Hematopoietic multipotent progenitor cell treated with erythropoietin and hydrocortisone succinate and interleukin-3 and kit ligand, for 15 days (in vitro differentiated cells): ENCODE measurements at regions not wholly inside any gene's neighbourhood (a gene's known extent, or its start where the extent isn't known, plus 50 kb on each side); places are given as distances from the start of the nearest gene placed in this dataset.

ENCODE experiments used
- DNase-seq: peaks from one replicate; pipeline ENCODE4 v3.0.0-alpha.2; 2015; ENCODE audit warnings: low spot score

DNA sequence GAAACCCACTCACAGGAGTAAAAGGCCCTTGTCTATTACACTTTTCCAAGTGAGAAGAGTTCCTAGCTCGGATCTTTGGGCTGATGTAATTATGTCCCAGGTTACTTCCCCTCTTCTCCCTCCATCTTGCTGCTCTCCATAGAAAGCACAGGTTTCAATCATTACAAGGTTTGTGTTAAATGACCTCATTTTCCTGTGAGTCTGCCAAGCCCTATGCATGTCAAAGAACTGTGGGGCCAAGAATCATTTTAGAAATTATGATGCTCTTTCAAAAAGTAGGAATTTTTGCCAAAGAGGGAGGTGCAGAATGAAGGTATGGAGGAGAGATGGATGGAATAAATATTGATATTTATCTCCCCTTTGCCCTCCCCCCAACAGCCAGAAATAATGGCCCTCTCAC, 129.3 kb upstream of the TPM1 start:
- no peak for DNase-seq

DNA sequence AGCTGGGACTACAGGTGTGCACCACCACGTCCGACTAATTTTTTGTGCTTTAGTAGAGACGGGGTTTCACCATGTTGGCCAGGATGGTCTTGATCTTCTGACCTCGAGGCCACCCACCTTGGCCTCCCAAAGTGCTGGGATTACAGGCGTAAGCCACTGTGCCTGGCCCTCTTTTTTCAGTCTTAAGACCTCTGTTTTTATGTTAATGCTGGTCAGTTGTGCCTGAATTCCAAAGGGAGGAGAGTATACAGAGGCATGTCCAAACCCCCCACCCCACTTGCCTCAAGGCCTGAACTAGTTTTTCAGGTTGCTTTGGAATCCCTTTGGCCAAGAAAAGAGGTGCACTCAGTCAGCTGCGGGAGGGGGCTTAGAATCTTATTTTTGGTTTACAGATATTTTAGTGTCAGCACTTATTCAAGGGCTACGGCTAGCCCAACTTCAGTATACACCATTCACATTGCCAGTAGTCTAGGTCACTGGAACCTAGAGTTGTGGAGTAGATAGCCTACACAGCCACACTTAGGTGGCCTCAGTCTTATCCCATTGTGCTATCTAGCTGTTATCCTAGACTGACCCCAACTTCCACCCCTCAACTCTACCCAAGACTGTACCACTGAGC, 128.0 kb upstream of the TPM1 start:
- no peak for DNase-seq

DNA sequence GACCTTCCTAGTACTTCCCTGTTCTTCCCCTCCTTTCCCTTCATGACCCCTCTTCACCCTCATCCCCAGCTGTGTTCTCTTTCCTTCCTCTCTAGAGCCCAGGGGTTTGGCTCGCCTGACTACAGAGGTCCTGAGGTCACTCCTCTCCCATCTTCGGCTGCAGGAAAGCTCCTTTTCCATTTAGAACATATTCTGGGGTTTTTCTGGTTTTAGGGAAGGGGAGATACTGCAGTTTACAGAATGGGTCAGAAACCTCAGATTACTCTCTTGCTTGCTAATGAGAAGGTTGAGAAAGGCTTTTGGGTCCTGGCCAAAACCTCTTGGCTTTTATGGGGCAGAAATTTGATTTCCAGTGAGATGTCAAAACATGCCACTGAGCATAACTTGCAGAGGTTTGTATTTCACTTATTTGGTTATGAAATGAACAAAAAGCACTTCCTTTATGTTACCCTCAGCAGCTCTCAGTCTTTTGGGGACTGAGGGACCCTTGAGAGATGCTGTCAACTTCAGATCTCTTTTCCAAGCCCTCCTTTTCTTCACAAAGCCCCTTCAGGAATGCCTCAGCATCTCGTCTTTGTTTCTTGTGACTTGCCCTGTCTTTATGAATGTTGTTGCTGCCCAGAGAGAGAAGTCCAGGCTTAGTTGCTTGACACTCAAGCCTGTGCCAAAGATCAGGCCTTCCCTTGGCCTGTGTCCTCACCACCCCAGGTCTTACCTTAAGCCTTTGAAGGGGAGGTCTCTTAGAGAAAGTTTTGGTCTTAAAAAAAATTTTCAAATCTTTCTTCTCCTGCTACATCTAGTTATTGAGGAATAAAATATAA, 121.7 kb upstream of the TPM1 start:
- DNase-seq = no peak

DNA sequence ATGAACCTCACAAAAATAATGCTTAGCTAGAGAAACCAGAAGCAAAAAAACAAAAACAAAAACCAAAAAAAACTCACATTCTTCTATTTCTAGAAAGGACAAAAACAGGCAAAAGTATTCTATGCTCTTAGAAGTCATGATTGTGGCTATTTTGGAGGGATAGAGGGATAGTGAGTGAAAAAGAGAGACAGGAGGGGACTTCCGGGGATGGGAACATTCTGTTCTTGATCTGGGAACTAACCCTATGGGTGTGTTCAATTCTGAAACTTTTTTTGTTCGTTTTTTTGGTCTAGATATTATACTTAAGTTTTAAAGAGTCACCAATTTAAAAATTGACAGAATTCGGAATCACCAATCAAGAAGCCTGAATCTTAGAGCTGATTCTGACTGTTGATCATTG, 120.0 kb upstream of the TPM1 start:
- DNase-seq = no peak

DNA sequence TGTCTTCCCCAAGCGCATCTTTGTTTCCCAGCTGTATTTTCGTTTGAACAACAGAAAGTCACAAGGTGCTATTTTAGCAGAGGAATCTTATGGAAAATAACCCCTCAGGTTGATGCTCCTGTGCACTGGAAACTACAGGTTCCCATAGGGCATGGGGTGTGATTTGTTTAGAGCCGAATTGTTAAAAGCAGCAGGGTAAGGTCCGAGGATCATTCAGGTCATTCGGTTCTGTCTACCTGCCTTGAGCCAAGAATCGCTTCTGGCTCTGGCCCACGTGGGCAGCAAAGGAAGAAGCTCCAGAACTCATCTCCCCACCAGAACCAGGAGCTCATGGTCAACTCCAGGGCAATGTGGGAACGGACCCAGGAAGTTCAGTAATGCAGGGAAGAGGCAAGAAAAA, 116.7 kb upstream of the TPM1 start:
- no peak for DNase-seq

DNA sequence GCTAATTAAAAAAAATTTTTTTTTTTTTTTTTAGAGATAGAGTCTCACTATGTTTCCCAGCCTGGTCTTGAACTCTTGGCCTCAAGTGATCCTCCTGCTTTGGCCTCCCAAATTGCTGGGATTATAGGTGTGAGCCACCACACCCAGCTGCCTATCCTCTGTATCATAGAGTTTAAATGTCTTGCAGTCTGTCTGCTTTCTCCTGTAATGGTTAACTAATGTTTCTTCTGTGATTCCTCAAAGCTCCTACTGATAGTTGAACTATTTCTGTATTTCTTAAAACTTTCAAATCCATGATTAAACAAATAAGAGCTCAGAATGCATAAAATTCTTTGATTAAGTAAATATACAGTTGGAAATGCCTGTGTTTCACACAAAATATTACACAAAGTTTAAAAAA, 115.4 kb upstream of the TPM1 start:
- DNase-seq = no peak

DNA sequence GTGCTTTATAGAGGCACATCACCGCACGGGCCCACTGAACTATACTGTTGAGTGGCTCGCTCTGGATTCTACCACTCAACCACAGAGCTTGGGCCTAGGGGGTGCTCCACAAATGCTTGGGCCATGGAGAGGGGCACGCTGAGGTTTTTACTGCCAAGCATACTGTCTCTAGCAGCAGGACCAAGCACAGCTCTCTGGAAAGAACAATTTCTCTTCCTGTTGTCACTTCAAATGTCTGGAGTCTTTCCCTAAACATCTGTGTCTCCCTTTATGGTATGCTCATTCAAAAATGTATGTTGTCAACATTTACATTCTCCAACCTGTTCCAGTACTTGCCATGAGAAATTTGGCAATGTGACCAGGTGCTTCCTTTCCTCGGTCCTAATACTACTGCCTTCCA, 114.7 kb upstream of the TPM1 start:
- no peak for DNase-seq

DNA sequence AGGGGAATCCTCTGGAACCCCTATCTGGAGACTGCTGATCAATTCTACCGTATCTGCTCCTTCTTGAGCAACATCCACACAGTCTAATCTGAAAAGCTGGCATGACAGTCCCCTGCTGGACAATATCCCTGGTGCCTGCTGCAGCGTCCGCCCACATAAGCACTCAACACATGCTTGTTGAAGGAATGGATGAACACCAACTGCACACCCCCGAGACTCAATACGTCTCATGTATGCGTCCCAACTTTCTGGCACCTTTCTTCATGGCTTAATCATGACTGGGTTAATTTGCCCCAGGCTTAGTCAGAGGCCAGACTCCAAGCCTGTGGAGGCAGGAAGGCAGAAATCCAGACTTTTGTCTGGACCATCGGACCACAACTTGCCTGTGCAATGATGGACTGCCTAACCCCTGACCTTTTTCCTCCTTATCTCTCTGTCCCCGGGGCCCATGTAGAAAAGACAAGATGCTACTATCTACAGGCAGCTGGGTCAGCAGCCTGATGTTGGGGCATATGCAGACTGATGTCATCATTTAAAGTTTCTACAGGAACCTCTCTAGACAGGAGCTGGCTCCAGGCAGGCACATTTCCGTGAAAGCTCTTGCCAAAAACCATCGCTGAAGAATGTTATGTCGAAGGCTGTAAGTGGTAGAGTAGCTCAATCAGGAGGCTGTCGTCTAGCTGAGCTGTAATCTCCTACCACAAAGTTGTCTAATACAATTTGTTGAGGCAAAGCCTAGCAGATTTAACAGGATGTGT, 114.1 kb upstream of the TPM1 start:
- DNase-seq = no peak

DNA sequence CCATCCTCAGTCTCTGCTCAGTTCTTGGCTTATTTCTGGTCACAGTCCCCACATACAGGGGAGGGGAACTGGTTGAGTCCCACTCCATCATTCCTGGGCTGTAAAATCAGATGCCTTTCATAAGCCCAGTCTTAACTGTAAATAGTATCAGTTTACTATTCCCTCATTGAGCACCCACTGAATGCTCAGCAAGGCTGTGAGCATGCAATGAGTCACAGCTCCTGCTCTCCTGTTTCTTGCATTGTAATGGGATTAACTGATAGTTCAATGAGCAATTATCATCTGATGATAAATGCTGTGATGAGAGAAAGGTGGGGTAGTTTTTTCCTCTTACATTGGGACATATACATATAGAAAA, 113.6 kb upstream of the TPM1 start:
- no peak for DNase-seq

DNA sequence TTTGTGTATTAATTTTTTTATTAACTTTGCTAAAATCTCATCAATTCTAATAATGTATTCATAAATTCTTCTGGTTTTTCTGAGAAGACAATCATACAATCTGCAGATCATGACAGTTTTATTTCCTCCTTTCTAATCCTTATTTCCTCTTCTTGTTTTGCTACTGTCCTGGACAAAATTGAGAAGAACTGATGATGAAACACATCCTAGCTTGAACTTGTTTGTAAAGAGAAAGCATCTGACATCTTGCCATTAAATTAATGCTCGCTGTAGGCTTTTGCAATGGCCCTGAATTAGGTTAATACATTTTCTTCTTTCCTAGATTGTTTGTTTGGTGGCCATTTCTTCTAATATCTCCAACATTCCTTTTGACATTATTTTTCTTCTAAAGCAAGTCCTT, 110.9 kb upstream of the TPM1 start:
- no peak for DNase-seq

DNA sequence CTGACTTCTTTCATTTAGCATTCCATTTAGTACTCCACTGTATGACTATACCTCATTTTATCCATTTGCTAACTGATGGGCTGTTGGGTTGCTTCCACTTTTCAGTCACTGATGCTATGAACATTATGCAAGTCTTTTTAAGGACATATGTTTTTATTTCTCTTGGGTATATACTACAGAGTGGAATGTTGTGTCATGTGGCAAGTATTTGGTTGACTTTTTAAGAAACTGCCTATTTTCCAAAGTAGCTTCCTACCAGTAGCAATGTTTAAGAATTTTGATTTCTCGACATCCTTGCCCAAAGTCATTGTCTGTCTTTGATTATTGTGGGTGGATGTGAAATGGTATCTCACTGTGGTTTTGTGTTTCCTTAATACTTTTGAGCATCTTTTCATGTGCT, 110.1 kb upstream of the TPM1 start:
- DNase-seq = no peak

DNA sequence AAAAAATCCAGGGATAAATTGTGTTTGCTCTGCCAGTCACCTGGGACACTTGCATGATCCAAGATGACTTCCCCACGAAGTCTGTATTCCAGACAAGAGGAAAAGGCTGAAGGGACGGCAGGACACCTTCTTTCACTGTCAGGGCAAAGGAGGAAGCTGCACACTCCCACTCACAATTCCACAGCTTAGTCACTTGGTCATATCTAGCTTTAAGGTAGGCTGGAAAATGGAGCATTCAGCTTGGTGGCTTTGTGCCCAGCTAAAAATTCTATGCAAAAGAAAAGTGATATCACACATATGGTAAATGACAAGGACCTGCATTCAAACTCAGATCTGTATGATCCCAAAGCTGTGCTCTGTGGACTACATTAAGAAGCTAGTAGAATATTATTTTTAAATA, 109.2 kb upstream of the TPM1 start:
- no peak for DNase-seq

DNA sequence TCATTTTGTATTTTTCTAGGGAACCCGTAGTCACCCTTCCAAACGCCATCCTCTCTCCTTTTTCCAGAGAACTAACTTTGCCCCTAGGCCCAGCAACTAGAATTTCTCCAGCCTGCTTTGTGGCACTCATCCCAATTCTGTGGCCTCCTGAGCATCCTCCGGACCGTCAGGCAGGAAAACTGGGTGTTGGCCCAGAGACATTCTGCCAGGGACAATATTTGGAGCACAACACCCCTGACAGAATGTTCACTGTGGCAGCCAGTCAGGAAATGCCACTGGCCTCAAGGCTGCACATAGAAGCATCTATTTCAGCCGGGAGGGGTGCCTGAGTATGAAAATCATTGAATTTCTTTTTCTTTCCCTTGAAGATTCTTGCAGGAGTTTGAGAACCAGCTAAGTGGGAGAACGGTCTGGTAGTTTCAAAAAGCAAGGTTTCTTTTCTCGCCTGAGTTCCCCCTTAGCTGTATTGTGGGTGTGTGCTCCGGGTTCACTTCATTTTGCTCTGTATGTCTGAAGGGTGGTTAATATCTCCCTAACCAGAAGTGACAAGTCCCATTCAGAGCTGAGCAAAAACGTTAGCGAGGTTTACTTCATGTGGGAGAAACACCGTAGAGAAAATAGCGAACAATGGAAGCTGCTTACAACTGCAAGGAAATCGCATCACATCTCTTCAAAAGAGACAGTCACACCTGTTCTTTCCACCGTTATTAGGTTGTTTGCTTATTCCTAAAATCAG, 108.1 kb upstream of the TPM1 start:
- no peak for DNase-seq

DNA sequence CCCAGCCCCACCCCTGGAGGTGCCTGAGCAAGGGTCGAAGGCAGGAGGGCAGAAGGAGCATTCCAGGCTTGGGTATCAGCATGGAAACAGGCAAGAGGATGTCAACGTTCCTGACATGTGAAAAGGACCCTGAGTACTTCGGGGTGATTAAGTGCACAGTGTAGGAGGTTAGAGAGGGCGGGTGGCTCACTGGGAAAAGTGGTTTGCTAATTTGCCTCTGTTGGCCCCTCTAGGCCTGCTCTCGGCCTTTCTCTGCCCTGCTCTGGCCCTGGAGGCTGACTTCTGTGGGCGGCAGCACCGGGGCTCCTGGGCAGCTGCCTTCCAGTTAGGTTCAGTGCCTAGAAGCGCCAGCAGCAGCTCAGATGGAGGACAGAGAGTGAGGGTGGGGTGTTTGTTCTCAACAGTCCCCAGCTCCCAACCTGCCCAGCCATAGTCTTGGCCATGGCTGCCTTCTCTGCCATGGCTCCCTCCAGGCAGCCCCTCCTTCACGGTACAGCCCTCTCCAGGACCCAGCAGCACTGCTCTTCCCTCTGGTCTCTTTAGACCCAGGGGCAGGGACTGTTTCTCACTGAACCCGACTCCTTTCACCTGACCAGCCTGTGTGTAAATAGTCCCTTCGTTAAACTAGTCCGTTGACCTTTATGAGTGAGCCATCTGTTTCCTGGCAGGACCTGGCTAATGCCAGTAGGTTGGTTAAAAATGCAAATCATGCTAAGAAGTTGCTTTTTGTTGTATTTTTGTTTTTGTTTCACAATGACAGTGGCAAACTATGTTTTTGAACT, 107.1 kb upstream of the TPM1 start:
- DNase-seq = no peak

DNA sequence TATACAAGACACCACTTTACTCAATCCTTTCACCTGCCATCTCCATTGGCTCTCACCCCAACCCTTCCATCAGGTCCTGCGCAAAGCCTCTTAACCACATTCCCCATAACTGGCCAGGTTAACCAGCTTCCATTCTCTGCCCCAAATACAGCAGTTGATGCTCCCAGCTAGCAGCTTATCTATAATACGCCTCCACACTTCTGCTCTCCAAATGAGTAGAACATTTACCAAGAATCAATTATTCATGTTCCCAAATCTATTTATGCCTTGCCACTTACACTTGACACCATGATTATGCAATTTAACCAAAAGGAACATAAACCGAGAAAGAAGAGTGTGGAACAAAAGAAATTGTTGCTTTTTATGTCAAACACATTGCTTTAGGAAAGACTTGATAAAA, 103.7 kb upstream of the TPM1 start:
- DNase-seq = no peak

DNA sequence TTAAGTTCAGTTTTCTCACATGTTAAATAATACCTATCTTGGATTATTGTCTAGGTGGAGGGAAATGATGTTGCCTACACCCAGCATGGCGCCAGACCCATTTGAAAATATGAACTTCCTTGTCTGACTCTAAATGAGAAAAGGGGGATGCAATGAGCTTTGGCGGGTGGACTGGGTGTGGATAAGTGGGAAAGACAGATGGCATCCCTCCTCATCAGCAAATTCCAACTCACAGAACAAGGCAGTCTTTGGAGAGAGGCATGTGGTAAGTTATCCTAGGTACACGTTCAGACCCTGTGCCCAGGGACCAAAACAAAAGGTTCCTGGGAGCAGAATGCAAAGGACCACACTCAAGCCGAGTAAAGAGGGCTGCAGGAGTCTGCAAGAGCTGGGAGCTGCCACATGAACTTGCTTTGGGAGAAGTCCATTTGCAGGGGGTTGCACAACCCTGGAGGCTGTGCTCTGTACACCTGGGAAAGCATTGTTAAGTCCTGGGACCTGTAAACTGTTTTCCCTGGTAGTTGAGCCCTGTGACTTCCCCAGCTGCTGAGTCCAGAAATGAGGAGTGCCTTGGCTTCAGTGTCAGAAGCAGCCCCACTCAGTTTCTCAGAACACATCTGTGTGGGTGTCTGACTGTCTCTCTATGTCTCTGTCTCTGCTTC, 102.3 kb upstream of the TPM1 start:
- no peak for DNase-seq

DNA sequence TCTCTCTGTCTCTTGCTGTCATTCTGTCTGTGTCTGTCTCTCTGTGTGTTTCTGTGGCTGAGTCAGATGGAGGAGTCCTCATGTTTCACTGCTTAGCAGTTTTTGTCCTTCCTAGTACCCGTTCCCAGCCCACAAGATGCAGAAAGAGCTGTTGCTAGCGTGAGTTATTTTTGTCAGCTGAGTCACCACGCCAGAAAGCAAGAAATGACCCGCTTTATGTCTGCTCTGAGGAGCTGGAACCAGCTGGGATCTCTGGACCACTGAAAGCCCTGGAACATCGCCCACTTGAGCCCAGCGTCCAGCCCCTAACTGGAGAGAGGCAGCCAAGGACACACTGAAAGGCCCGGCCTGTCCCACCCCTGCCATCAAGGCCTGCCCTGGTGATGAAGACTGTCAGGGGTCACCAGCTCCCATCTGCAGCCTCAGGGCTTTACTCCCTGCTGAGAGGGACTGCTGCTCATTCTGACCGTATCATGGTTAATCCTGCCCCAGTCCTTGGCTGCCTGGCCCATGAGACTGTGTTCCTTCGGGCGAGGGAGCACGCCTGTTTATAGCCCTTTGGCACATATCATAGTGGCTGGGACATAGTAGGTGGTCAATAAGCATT, 101.7 kb upstream of the TPM1 start:
- no peak for DNase-seq

DNA sequence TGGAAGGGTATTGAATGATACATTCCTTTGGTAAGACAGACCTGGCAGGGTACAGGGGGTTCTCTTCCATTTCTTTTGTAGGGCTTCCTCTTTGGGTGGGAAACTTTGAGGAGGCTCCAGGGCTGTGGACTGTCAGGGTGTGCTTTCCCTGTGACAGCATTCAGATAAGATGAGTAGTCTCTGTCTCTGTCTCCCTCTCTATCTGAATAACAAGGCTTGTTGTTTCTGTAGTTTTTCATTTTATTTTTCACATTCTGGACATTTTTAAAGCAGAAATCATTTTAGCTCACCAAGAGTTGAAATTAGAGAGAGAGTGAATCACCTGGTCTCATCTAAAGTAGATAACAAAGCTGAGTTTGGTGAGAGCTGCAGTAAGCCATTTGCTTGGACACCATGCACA, 100.8 kb upstream of the TPM1 start:
- no peak for DNase-seq

DNA sequence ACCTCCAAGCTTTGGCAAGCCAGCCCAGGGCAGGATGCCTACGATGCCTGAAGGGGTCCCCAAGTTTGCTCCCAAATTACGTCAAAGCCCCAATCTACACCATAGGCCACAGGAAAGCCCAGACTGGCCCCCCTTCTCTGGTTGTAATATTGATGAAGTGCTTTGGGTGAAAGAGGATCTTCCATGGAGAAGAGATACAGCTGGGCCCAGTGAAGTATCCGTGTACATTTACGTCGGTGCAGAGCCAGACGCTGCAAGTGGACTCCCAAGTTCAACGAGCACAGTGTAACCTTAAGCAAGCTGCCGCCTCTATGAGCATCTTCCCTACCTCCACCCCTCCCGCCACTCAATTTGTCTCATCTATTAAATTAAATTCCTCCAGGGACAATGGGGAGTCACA, 100.1 kb upstream of the TPM1 start:
- DNase-seq = no peak

DNA sequence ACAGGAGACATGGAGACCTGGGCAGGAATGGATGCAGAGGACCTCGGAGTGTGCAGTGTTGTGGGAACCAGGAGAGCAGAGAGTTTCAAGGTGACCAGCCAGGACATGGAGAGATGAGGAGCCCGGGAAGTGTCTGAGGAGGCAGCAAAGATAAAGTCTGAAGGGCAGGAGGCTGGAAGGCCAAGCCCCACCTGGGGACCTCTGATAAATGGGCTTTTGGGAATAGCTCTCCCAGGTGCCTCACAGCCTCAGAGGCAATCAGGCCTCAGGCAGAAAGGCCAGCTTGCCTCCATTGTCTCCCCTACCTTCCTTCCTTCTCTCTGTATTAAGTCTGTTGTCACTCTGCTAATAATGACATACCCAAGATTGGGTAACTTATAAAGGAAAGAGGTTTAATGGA, 97.5 kb upstream of the TPM1 start:
- DNase-seq = no peak

DNA sequence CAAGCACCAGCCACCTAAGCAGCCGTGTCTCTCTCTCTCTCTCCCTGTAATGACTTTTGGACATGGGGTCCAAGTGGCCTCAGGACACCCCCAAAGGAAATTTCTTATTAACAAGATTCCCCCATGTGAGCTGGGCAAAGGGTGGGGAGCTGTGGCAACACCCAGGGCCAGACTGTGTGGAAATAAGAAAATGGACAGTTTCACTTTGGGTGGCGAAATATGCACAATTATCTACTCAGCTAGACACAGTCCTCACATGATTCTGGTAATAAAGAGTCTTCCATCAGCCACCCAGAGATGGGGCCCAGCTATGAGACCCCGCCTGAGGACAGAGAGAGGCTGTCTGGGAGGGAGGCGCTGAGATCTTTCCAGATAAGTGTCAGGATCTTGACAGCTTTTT, 96.8 kb upstream of the TPM1 start:
- DNase-seq = no peak
